ENCODE measurements at regions not wholly inside any gene's neighbourhood (a gene's known extent, or its start where the extent isn't known, plus 50 kb on each side); places are given as distances from the start of the nearest gene placed in this dataset.

DNA sequence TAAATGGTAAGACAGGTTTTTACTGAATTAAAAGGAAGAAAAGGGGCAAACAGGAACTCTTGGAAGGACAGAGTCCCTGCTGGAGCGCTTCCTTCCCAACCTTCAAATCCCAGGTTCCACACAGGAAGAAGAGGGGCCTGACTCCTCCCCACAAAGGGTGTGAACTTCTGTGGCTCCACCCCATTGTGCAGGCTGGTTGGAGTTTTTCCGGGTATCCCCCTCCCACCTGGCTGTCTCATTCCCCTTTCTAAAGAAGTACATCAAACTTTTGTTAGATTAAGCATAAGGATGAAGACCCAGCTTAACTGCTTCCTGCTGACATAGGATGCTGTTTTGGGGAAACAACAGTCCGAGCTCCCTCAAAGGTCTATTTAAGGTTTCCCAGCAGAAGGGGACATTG is 187.7 kb downstream of the FCRL5 start:
- TF ChIP-seq, protein P1, sequence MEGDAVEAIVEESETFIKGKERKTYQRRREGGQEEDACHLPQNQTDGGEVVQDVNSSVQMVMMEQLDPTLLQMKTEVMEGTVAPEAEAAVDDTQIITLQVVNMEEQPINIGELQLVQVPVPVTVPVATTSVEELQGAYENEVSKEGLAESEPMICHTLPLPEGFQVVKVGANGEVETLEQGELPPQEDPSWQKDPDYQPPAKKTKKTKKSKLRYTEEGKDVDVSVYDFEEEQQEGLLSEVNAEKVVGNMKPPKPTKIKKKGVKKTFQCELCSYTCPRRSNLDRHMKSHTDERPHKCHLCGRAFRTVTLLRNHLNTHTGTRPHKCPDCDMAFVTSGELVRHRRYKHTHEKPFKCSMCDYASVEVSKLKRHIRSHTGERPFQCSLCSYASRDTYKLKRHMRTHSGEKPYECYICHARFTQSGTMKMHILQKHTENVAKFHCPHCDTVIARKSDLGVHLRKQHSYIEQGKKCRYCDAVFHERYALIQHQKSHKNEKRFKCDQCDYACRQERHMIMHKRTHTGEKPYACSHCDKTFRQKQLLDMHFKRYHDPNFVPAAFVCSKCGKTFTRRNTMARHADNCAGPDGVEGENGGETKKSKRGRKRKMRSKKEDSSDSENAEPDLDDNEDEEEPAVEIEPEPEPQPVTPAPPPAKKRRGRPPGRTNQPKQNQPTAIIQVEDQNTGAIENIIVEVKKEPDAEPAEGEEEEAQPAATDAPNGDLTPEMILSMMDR (IDR thresholded peaks at IDR 0.05) = no peak
- TF ChIP-seq POLR2A (IDR thresholded peaks at IDR 0.05) = no peak

All from lower leg skin (tissue), 3 donors.